ENCODE measurements at regions not wholly inside any gene's neighbourhood (a gene's known extent, or its start where the extent isn't known, plus 50 kb on each side); places are given as distances from the start of the nearest gene placed in this dataset.

DNA sequence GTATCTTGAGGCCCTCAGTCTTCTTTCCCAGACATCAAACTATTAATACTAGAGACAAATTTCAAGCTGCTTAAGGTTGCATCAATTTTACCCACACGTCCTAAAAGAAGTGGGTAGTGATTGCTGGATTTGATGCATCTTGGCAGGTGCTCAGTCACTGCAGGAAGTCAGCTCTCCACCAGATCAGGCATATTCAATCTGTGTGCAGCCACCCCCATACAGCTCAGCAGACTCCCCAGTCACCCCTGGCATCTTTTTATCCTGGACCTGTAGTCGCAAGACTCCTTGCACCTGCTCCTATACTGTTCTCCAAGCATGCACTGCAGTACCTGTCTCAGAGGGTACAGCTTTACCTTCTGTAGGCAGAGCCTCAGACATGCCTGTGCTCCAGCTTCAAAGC lies 343.1 kb upstream of the ISX start:
- TF ChIP-seq, protein P1, sequence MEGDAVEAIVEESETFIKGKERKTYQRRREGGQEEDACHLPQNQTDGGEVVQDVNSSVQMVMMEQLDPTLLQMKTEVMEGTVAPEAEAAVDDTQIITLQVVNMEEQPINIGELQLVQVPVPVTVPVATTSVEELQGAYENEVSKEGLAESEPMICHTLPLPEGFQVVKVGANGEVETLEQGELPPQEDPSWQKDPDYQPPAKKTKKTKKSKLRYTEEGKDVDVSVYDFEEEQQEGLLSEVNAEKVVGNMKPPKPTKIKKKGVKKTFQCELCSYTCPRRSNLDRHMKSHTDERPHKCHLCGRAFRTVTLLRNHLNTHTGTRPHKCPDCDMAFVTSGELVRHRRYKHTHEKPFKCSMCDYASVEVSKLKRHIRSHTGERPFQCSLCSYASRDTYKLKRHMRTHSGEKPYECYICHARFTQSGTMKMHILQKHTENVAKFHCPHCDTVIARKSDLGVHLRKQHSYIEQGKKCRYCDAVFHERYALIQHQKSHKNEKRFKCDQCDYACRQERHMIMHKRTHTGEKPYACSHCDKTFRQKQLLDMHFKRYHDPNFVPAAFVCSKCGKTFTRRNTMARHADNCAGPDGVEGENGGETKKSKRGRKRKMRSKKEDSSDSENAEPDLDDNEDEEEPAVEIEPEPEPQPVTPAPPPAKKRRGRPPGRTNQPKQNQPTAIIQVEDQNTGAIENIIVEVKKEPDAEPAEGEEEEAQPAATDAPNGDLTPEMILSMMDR (IDR thresholded peaks at IDR 0.05): no peak
- no peak for TF ChIP-seq EZH2 (IDR thresholded peaks at IDR 0.05; ENCODE audit: borderline replicate concordance, insufficient read depth, low read depth, low read length, poor library complexity, severe bottlenecking)

Measured in B cell (primary cell).